Right ventricle myocardium inferior (tissue), 1 donor: ENCODE measurements at regions not wholly inside any gene's neighbourhood (a gene's known extent, or its start where the extent isn't known, plus 50 kb on each side); places are given as distances from the start of the nearest gene placed in this dataset.

Experiments used
- ATAC-seq: fragments of 200-7000 bp; cut with Tn5 transposase; one replicate; pipeline ENCODE4 v1.9.1; 2020; ENCODE audit warnings: mild to moderate bottlenecking, moderate library complexity
- DNase-seq: peaks from one replicate; pipeline ENCODE4 v3.0.0; 2021; ENCODE audit errors: missing footprints
- intact Hi-C: fragments of 100-400 bp; cut with DNase I; formaldehyde crosslinking; loops from one replicate; pipeline ENCODE4 v1.11.0; 2022
- donor health status: DM: no; HTN: yes; CAD: no; lungs with severe emphysema.

DNA sequence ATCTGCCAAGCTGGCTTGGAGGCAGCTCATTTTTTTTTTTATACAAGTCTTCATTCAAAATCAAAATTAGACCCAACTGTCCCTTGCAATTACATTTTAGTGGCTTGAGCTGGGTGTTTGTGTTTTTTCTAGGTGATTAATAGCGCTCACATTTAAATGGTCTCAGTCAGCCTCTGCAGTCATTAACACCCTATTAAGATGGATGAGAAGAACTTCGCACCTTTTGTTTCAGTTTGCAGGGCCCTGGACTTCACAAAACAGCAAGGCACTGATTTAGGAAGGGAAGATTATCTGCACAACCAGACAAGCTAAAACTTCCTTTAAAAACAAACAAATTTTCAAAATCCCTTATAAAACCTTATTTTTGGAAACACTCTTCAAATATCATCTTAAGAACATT lies 374.8 kb downstream of the EFNA5 start:
- intact Hi-C loops = loop anchor here (10.0 kb wide), 1 partner anchor 279 kb away; no protein-coding TSS in a partner anchor
- ATAC-seq = no peak
- DNase-seq = no peak

DNA sequence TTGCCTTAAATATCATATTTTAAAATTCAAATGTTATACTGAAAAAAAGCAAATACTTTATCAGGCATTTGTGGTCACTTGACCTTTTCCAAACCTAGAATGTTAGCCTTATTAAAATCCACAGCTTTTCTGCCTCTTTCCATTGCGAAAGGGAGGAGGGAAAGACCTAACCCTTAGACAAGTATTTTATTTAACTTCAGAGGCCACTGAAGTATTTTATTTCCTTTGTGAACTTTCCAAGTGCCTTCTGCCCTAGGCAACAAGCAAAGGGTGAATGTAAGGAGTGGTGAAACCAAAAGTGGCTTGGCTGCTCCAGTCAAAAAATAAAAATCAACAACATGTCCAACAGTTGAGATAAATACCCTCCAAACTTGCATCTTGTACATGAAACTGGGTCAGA lies 376.1 kb downstream of the EFNA5 start:
- ATAC-seq (no peak), DNase-seq (no peak)
- intact Hi-C loops = loop anchor here (10.0 kb wide), 1 partner anchor 280 kb away; no protein-coding TSS in a partner anchor

DNA sequence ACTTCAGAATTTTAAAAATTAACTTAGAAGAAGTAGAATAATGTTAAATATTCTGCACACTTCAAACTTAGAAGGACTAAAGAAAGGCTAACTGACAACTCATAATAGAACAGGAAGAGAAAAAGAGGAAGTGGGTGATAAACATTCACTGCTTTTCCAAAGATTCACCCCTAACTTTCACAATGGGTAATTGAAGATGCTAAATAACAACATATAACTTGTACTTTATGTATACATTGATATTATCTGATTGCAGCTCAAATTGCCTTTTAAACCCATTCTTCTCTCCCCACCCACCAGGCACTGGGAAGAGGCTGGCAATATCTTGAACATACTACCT lies 376.6 kb downstream of the EFNA5 start:
- DNase-seq (no peak), ATAC-seq (no peak)
- intact Hi-C loops = loop anchor here (10.0 kb wide), 1 partner anchor 281 kb away; no protein-coding TSS in a partner anchor

DNA sequence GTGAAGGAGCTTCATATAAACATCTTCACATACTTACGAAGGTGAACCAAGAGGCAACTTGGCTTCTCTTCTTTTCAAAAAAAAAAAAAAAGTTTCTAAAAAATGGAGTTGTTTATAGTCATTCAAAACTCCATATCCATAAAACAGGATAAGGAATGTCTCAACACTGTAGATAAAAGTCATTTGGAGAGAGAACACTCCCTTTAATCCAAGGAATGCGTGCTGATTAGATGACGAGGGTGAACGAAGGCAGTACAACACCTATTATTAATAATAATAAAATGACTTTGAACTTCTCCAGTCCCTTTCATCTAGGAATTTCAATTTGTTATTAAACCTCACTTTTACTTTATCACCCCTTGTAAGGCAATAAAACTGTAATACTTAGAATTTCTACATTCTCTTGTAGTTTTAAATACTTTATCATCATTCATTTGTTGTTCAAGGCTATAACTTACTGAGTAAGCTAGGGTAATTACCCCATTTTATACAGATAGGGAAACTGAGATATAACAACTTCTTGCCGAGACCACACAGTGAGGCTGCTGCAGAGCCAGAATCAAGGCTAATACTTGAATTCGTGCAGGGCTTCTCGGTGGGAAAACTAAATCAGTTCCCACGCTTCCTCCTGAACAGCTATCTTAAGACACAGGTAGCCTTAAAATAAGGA lies 377.1 kb downstream of the EFNA5 start:
- ATAC-seq = no peak
- intact Hi-C loops = loop anchor here (10.0 kb wide), 1 partner anchor 281 kb away; no protein-coding TSS in a partner anchor
- no peak for DNase-seq

DNA sequence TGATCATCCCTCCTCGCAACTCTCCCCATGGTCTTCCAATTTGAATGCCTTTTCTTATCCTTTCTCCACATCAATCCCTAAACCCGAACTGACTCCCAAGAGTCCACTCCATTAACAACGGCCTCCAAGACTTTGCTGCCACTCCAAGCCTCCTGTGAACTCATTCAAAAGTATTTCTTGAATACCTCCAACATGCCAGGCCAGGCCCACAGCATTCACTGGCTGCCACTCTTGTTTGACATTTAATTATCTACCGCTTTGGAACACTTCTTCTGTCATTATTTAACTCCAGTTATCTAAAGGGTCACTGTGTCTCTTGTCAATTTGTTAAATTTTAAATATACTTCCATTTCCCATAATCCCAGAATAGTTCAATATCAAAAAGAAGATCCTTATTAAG lies 378.9 kb downstream of the EFNA5 start:
- ATAC-seq (no peak), DNase-seq (peak; percentile 68)
- intact Hi-C loops = loop anchor here (10.0 kb wide), 1 partner anchor 283 kb away; no protein-coding TSS in a partner anchor

DNA sequence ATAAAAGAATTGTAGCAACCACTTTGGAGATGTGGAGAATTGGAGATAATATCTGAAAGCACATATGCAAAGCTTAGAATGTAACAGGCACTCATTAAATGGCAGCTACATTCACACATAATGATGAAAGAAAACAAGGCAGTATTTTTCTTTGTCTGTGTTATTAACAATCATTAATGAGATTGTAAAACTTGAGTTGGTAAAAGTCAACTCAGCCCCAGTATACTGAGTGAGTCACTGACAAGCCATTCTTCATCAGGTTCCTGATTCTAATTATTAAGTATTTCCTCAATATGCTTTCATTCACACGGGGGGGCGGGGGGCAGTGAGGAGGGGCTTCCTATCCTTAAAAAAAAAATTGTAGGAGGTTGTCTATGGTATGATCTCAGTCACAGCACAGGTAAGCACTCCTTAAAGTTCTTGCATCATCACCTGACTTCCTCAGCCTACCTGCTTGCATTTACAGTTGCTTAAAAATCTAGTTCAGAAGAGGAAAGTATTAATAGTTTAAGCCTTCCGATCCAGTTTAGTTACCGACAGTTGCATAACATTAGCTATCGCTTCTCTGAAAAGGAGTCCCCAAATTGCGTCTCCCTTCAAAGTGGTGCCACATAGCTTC lies 379.8 kb downstream of the EFNA5 start:
- ATAC-seq (no peak), DNase-seq (no peak)
- intact Hi-C loops = loop anchor here (10.0 kb wide), 1 partner anchor 284 kb away; no protein-coding TSS in a partner anchor

DNA sequence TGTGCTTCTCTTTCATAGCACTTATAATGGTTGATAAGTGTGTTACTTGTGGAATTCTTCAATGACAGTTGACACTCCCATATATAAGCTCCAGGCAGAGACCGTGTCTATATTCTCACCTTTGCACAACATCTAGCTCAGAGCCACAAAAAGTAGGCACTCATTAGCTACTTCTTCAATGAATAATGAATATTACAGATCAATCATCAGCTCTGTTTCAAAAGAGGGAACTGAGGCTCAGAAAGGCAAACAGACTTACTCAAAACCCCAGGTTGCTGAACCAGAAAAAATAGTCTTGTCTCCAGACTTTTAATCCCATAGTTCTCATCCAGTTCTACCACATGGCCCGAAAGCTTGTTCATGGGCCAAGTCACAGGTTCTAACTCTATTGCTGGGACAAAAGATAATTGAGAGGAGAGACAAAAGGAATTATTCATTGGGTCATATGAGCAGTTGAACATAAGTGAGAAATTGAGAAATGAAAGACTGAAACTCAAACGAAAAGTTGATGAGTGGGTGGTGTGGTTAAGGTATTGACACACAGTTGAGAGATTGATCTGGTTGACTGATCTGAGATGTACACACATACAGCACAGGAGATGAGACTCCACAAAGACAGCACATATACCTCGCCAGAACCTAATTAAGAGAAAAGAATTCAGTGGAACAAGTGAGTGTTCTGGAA lies 381.6 kb downstream of the EFNA5 start:
- DNase-seq (no peak), ATAC-seq (no peak)
- intact Hi-C loops = no loop called here

DNA sequence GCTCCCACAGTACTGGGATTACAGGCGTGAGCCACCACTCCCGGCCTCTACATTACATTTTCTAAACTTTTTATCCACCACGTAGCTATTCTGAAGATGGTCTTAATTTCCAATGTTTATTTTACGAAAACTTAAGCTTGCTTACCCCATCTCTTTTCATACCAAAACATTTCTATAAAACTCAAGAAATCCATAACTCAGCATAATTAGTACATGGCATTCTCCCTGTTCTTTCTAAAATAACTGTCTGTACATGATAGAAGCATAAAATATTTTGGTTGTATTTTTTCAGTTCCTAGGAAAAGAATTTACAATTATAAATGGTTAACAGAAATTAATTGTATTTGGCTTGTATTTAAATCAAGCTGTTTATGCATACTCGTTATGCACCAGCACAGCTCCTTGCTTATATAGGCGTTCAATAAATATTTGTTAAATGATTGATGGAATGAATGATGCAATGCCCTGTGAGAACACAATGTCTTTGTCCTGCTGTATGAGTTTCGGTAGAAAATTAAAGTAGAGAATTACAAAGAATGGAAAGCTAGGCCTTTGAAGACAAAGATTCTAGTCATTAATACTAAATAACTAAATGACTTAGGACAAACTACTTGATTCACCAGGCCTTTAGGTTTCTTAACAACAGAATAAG lies 384.2 kb downstream of the EFNA5 start:
- DNase-seq = no peak
- ATAC-seq = no peak
- intact Hi-C loops = no loop called here

DNA sequence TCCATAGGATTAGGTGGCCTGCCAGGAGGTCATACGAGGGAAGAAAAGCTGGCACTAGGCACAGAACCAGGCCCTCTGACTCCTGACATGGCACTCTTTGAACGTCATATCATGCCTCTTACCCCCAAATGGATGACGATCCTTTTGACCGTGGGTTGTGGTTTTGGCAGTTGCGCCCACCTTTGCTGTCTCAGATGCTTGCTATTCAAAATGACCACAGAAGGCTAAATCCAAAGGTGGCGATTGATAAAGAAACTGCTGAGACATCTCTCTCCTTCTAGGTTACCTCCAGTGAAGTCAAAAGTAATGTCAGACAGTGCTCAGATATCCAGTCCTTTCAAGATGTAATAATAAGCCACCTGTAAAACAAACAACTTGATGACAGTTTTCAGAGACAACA lies 385.0 kb downstream of the EFNA5 start:
- intact Hi-C loops = no loop called here
- DNase-seq (no peak), ATAC-seq (no peak)

DNA sequence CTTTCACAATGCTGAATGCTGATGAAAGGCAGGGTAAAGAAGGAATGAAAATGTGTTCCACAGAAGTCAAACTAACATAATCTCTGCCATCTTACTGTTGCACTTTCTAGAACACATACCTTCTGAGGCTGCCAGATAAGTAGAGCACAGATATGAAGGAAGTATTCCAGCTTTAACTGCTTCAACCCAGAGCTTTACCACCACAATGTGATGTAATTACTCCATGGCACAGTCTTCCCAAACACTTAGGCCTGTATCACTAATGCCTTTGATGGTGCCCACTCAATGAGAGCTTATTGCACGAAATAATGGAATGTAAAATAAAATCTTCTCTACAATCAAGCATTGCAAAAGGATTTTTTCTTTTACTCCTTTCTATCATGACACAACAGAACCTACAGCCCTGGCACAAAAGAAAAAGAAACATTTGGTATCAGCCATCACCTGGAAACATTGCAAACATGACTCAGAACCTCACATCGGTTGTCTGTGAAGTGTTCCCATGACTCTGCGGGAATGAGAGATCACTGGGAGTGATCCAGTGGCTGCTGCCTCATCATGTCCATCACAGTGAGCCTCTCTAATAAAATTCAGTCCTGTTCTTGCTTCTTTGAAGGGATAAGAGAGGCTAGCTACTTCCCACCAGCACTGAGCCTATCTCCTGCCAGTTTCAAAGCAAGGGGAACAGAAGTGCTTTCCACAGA lies 385.8 kb downstream of the EFNA5 start:
- DNase-seq (no peak), ATAC-seq (no peak)
- intact Hi-C loops = no loop called here

DNA sequence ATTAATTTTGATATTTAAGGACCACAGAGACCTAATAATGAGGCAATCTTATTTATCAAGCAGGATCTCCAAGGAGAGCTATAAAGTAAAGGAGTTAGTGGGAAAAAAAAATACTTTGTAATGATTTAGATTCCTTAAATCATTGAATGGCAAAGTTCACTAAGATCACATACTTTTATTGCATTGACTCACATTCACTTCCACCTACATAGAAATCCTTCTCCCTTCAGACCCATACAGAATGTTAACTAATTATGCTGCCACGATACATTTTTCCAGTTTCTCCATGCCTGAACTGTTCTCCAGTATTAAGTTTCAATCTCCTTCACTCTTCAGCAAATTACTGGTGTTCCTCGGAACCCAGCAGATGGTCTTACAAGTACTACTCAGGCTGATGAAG lies 388.7 kb downstream of the EFNA5 start:
- no peak for ATAC-seq
- DNase-seq = no peak
- intact Hi-C loops = no loop called here

DNA sequence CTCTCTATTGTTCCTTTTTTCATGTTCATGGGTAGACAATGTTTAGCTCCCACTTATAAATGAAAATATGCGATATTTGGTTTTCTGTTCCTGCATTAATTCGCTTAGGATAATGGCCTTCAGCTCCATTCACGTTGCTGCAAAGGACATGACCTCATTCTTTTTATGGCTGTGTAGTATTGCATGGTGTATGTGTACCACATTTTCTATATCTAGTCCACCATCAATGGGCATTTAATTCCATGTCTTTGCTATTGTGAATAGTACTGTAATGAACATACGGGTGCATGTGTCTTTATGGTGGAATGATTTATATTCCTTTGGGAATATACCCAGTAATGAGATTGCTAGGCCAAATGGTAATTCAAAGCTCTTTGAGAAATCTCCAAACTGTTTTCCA lies 392.0 kb downstream of the EFNA5 start:
- ATAC-seq = no peak

DNA sequence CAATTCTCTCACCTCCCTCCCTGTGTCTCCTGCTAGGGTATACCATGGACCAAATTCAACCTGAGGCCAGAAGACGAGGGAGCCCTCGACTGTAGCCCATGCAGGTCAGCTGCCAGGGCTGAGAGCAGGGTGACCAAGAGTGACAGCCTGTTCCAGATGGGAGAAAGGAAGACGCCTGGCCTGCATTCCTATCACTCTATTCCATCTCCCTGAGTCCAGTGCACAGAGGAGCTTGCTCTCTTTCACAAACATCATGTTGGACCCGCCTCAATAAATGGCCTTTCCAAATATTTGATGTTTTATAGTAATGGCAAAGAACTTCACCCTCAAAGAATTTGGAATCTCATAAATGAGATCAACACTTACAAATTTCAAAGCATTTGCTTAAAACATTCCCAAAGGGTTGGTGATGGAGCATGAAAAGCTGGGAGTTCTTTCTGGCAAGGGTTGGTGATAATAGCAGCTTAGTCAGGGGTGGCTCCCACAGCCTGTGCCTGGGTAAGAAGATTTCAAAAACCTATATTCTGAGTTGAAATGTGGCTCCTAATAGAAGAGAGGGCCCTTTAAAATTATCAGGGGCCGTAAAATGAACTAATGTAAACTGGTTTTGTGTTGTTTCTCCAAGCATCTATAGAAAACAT lies 393.1 kb downstream of the EFNA5 start:
- DNase-seq = no peak
- ATAC-seq = no peak

More for the DNA sequence above, 392.0 kb downstream of the EFNA5 start:
- DNase-seq = no peak
- intact Hi-C loops = no loop called here

DNA sequence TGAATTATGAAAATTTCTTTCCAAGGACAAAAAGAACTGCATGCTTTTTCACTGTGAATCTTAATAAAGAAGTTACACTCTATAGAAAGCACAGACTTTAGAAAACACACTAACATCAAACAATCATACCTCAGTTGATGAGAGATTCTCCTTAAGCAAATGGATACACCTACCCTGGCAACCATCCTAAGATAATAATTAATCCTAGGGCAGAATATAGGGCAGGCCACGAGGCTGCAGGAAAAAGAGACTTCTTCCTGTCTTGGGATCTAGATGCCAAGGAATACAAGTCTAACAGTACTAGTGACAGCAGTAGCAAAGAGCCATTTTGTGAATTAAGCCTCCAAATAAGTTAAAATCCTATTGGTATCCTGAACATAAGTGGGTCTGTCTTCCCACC lies 395.4 kb downstream of the EFNA5 start:
- ATAC-seq = no peak
- DNase-seq = no peak
- intact Hi-C loops = no loop called here

More for the DNA sequence above, 393.1 kb downstream of the EFNA5 start:
- intact Hi-C loops = no loop called here

DNA sequence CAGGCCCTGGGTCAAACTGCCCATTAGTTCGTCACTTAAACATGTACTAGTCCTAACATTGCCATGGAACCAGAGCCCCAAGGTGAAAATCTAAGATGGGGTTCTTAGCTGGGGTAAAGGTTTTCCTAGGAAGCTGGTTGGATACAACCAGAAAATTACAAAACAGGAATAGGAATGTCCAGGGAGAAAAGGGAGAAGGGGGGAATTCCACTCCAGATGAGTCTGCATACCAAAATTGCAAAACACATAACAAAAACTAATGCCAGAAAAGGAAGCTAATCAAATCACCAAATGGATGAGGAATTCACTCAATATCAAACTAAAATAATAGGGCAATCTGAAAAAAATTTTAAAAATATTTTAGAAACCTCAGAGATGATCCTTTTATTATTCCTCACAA lies 396.2 kb downstream of the EFNA5 start:
- DNase-seq (no peak), ATAC-seq (no peak)
- intact Hi-C loops = no loop called here

DNA sequence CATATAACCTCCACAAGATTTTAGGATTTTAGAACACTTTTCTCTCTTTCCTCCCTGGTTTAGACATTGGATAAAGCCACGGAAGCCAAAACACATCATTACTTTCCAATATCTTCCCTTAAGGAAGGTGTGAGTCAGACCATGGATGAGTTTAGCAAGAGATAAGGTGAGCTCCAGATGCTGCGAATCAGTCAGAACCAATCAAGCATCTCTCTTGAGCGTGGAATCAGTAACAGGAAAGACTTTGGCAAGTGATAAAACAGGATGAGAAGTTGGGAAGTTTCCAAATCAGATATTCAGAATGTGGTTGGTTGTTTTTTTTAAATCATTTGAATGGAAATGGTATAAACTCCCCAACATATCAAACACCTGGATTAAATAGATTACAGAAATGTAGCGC lies 397.8 kb downstream of the EFNA5 start:
- ATAC-seq (no peak), DNase-seq (no peak)
- intact Hi-C loops = no loop called here

DNA sequence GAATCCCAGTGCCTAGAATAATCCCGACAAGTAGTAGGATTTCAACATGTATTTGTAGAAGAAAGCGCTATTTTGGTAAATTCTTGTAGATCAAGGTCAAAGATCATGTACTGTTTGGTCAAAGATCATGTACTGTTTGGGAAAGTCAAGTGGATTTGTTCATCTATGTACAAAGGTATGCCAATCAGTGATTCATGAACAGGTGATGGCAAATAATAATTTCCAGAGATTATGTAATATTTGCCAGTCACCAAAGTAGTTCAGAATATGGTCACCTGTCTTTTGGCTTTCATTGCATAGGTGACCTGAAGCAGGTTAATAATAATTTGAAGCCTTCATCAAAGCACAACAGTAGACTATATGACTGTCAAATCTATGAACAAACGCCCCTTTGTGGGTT lies 398.2 kb downstream of the EFNA5 start:
- intact Hi-C loops = no loop called here
- ATAC-seq = no peak
- no peak for DNase-seq

DNA sequence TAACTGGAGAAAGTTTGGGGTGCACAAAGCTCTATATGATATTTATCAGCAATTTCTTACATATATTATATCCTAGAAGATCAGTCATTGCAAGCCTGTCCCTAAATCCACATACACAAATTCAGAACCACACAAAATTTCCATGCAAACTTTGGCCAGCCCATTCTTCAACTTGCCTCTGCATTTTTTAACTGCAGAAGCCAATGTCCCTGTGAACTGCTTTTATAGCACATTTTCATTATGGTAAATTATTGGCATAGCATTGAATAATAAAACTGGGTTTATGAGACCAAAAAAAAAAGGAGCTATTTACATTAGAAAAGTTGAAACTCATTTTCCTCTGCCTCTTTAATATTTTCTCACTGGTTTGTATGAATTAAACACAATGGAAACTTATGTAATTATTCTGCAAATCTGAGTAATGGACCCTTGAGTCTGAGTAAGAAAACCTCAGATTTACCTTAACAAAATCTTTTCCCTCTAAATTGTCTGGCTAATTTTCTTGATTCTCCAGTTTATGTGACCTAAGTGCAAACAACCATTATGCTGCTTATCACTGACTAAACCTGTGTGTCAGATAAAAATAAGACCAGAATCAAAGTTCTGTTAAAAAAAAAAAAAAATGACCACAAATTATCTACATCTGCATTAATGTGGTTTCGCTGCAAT lies 398.9 kb downstream of the EFNA5 start:
- ATAC-seq = no peak
- DNase-seq = no peak
- intact Hi-C loops = no loop called here
